SK-N-SH treated with all-trans-retinoic acid at 6 μM for 48 hours (cell line): ENCODE measurements at regions not wholly inside any gene's neighbourhood (a gene's known extent, or its start where the extent isn't known, plus 50 kb on each side); places are given as distances from the start of the nearest gene placed in this dataset.

Experiments
- ATAC-seq: fragments of 200-7000 bp; cut with Tn5 transposase; 3 replicates; pipeline ENCODE4 v1.9.1; 2020; ENCODE audit warnings: mild to moderate bottlenecking, moderate library complexity
- BACH2 ChIP-seq: fragments of 250-450 bp; sonication (Bioruptor Pico); IDR thresholded peaks from 2 replicates; pipeline ENCODE4 v1.9.0; 2021; ENCODE audit warnings: mild to moderate bottlenecking, borderline replicate concordance
- GLIS3 ChIP-seq: fragments of 250-450 bp; sonication (Bioruptor Pico); IDR thresholded peaks from 2 replicates; pipeline ENCODE4 v1.5.0; 2020; ENCODE audit warnings: mild to moderate bottlenecking, moderate library complexity
- ISL1 ChIP-seq: fragments of 250-450 bp; sonication (Bioruptor Pico); IDR thresholded peaks from 2 replicates; pipeline ENCODE4 v2.1.2; 2022; ENCODE audit warnings: mild to moderate bottlenecking, moderate library complexity
- OSR1 ChIP-seq: fragments of 250-450 bp; sonication (Bioruptor Pico); IDR thresholded peaks from 2 replicates; pipeline ENCODE4 v1.8.0; 2022; ENCODE audit warnings: moderate library complexity, mild to moderate bottlenecking, inconsistent platforms
- PPARA ChIP-seq: fragments of 250-450 bp; sonication (Bioruptor Pico); IDR thresholded peaks from 2 replicates; pipeline ENCODE4 v1.5.0; 2020; ENCODE audit warnings: mild to moderate bottlenecking, borderline replicate concordance
- RARB ChIP-seq: fragments of 250-450 bp; sonication (Bioruptor Pico); IDR thresholded peaks from 2 replicates; pipeline ENCODE4 v1.8.0; 2021; ENCODE audit warnings: mild to moderate bottlenecking, moderate library complexity
- SNAI2 ChIP-seq: fragments of 250-450 bp; sonication (Bioruptor Pico); IDR thresholded peaks from 2 replicates; pipeline ENCODE4 v1.5.0; 2020; ENCODE audit warnings: mild to moderate bottlenecking, moderate library complexity
- TCF4 ChIP-seq: fragments of 250-450 bp; sonication (Bioruptor Pico); IDR thresholded peaks from 2 replicates; pipeline ENCODE4 v1.8.0; 2021; ENCODE audit warnings: mild to moderate bottlenecking, moderate library complexity, borderline replicate concordance
- ZFP3 ChIP-seq: fragments of 250-450 bp; sonication (Bioruptor Pico); IDR thresholded peaks from 2 replicates; pipeline ENCODE4 v1.5.0; 2020; ENCODE audit warnings: mild to moderate bottlenecking, moderate library complexity
- ZFP30 ChIP-seq: fragments of 450-650 bp; formaldehyde crosslinking; IDR thresholded peaks from 2 replicates; pipeline ENCODE4 v1.5.0; 2022; ENCODE audit warnings: mild to moderate bottlenecking, moderate library complexity
- ZNF565 ChIP-seq: fragments of 450-650 bp; formaldehyde crosslinking; conservative IDR thresholded peaks from 2 replicates; pipeline ENCODE4 v1.5.0; 2020; ENCODE audit warnings: low read depth, mild to moderate bottlenecking, moderate library complexity
- ZNF70 ChIP-seq: fragments of 450-650 bp; formaldehyde crosslinking; IDR thresholded peaks from 2 replicates; pipeline ENCODE4 v1.5.0; 2020; ENCODE audit warnings: mild to moderate bottlenecking, moderate library complexity
- ZNF8 ChIP-seq: fragments of 450-650 bp; formaldehyde crosslinking; IDR thresholded peaks from 2 replicates; pipeline ENCODE4 v1.5.0; 2020; ENCODE audit warnings: mild to moderate bottlenecking, moderate library complexity
- TF ChIP-seq, protein P1 (sequence below): fragments of 250-450 bp; sonication (Bioruptor Pico); IDR thresholded peaks from 2 replicates; pipeline ENCODE4 v1.8.0; 2020; ENCODE audit warnings: mild to moderate bottlenecking, moderate library complexity, borderline replicate concordance
- TF ChIP-seq, protein P2 (sequence below): fragments of 250-450 bp; sonication (Bioruptor Pico); IDR thresholded peaks from 2 replicates; pipeline ENCODE4 v1.5.0; 2020; ENCODE audit warnings: mild to moderate bottlenecking, moderate library complexity
- TF ChIP-seq, protein P3 (sequence below): fragments of 250-450 bp; sonication (Bioruptor Pico); IDR thresholded peaks from 2 replicates; pipeline ENCODE4 v1.8.0; 2021; ENCODE audit warnings: low read depth, mild to moderate bottlenecking, moderate library complexity, borderline replicate concordance
- TF ChIP-seq, protein P4 (sequence below): fragments of 250-450 bp; sonication (Bioruptor Pico); IDR thresholded peaks from 2 replicates; pipeline ENCODE4 v1.5.1; 2021; ENCODE audit warnings: mild to moderate bottlenecking, moderate library complexity
- TF ChIP-seq, protein P5 (sequence below): fragments of 250-450 bp; sonication (Bioruptor Pico); IDR thresholded peaks from 2 replicates; pipeline ENCODE4 v1.5.1; 2020; ENCODE audit warnings: low read depth, mild to moderate bottlenecking, moderate library complexity

DNA sequence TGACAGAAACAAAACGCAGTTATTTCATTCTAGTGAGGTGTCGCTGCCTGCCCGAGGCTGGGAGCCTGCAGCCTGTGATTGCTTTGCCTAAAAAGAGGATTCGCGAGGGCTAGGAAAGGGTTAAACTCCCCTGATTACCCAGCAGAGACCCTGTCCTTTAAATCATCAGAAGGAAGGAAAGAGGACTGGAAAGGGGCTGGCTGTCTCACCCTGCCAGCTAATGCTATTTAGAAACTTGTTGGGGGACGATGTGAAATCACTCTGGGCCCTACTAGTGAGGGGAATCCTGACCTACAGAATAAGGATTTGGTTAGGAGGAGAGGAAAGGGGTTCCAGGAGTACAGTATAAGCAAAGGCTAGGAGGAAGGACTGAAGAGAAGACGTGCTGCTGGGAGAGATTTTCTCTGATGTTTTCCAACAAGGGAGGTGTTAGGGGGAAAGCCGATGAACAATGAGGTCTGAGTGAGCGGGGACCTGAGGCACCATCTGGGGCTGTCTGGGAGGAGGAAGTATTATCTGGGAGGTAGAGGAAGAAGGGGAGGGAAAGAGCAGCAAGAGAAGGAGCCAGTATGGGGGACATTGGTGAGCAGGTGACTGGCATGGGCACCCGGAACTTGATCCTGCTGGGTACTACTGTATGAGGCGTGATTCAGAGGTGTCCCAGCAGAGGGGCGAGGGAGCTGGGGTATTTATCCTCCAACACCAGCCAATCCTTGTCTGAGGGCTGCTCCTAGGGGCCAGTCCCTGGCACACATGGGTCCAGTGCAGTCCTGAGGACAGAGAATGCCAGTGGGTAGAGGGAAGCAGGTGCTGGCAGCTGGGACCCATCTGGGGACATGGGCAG, 55.7 kb upstream of the PTPRS start:
- TF ChIP-seq GLIS3 (CRISPR knock-in tag) (no peak), ISL1 (CRISPR knock-in tag) (no peak), BACH2 (CRISPR knock-in tag) (no peak), ZFP3 (CRISPR knock-in tag) (no peak), ZNF70 (CRISPR knock-in tag) (no peak), PPARA (CRISPR knock-in tag) (no peak), ZFP30 (CRISPR knock-in tag) (no peak), ZNF565 (no peak), SNAI2 (CRISPR knock-in tag) (no peak), RARB (no peak)
- TF ChIP-seq, protein P1, sequence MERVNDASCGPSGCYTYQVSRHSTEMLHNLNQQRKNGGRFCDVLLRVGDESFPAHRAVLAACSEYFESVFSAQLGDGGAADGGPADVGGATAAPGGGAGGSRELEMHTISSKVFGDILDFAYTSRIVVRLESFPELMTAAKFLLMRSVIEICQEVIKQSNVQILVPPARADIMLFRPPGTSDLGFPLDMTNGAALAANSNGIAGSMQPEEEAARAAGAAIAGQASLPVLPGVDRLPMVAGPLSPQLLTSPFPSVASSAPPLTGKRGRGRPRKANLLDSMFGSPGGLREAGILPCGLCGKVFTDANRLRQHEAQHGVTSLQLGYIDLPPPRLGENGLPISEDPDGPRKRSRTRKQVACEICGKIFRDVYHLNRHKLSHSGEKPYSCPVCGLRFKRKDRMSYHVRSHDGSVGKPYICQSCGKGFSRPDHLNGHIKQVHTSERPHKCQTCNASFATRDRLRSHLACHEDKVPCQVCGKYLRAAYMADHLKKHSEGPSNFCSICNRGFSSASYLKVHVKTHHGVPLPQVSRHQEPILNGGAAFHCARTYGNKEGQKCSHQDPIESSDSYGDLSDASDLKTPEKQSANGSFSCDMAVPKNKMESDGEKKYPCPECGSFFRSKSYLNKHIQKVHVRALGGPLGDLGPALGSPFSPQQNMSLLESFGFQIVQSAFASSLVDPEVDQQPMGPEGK (CRISPR knock-in tag) = no peak
- TF ChIP-seq, protein P2, sequence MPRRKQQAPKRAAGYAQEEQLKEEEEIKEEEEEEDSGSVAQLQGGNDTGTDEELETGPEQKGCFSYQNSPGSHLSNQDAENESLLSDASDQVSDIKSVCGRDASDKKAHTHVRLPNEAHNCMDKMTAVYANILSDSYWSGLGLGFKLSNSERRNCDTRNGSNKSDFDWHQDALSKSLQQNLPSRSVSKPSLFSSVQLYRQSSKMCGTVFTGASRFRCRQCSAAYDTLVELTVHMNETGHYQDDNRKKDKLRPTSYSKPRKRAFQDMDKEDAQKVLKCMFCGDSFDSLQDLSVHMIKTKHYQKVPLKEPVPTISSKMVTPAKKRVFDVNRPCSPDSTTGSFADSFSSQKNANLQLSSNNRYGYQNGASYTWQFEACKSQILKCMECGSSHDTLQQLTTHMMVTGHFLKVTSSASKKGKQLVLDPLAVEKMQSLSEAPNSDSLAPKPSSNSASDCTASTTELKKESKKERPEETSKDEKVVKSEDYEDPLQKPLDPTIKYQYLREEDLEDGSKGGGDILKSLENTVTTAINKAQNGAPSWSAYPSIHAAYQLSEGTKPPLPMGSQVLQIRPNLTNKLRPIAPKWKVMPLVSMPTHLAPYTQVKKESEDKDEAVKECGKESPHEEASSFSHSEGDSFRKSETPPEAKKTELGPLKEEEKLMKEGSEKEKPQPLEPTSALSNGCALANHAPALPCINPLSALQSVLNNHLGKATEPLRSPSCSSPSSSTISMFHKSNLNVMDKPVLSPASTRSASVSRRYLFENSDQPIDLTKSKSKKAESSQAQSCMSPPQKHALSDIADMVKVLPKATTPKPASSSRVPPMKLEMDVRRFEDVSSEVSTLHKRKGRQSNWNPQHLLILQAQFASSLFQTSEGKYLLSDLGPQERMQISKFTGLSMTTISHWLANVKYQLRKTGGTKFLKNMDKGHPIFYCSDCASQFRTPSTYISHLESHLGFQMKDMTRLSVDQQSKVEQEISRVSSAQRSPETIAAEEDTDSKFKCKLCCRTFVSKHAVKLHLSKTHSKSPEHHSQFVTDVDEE (CRISPR knock-in tag) = no peak
- TF ChIP-seq, protein P3, sequence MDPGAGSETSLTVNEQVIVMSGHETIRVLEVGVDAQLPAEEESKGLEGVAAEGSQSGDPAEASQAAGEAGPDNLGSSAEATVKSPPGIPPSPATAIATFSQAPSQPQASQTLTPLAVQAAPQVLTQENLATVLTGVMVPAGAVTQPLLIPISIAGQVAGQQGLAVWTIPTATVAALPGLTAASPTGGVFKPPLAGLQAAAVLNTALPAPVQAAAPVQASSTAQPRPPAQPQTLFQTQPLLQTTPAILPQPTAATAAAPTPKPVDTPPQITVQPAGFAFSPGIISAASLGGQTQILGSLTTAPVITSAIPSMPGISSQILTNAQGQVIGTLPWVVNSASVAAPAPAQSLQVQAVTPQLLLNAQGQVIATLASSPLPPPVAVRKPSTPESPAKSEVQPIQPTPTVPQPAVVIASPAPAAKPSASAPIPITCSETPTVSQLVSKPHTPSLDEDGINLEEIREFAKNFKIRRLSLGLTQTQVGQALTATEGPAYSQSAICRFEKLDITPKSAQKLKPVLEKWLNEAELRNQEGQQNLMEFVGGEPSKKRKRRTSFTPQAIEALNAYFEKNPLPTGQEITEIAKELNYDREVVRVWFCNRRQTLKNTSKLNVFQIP (CRISPR knock-in tag) = no peak
- TF ChIP-seq, protein P4, sequence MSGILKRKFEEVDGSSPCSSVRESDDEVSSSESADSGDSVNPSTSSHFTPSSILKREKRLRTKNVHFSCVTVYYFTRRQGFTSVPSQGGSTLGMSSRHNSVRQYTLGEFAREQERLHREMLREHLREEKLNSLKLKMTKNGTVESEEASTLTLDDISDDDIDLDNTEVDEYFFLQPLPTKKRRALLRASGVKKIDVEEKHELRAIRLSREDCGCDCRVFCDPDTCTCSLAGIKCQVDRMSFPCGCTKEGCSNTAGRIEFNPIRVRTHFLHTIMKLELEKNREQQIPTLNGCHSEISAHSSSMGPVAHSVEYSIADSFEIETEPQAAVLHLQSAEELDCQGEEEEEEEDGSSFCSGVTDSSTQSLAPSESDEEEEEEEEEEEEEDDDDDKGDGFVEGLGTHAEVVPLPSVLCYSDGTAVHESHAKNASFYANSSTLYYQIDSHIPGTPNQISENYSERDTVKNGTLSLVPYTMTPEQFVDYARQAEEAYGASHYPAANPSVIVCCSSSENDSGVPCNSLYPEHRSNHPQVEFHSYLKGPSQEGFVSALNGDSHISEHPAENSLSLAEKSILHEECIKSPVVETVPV (CRISPR knock-in tag) = no peak
- TF ChIP-seq, protein P5, sequence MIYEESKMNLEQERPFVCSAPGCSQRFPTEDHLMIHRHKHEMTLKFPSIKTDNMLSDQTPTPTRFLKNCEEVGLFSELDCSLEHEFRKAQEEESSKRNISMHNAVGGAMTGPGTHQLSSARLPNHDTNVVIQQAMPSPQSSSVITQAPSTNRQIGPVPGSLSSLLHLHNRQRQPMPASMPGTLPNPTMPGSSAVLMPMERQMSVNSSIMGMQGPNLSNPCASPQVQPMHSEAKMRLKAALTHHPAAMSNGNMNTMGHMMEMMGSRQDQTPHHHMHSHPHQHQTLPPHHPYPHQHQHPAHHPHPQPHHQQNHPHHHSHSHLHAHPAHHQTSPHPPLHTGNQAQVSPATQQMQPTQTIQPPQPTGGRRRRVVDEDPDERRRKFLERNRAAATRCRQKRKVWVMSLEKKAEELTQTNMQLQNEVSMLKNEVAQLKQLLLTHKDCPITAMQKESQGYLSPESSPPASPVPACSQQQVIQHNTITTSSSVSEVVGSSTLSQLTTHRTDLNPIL (CRISPR knock-in tag) = no peak
- ATAC-seq = 0 out of 3 replicates have a peak, but pooled peaks have one; percentile 37

DNA sequence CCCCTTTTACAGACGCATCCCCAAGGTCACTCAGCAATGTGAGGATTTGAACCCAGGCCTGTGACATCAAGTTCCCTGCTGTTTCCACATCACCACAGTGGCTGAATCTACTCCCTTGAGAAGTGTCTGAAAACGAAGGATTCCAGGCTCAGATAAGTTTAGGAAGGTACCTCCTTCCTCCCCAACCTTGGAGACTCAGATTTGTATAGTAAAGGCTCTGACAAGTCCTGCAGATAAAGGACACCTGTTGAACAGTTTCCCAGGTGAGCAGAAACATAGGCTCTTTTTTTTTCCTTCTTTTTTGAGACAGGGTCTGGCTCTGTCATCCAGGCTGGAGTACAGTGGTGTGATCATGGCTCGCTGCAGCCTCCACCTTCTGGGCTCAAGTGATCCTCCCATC, 56.4 kb upstream of the PTPRS start:
- no peak for ATAC-seq
- no peak for TF ChIP-seq OSR1
- no peak for TF ChIP-seq ZNF8
- TF ChIP-seq, protein P3 (CRISPR knock-in tag) = no peak
- no peak for TF ChIP-seq TCF4 (CRISPR knock-in tag)
- TF ChIP-seq GLIS3 (CRISPR knock-in tag) = no peak
- TF ChIP-seq, all 23 proteins: peak for 0
